Peyer's patch (tissue), 4 donors: ENCODE measurements at regions not wholly inside any gene's neighbourhood (a gene's known extent, or its start where the extent isn't known, plus 50 kb on each side); places are given as distances from the start of the nearest gene placed in this dataset.

Experiments used
- CTCF ChIP-seq, 6 experiments: fragments of 450-650 bp in 4 of 6; fragments of 200-600 bp in 2 of 6; sonication (generic) in 1 of 6; IDR thresholded peaks; one replicate each; pipeline ENCODE4 v1.5.1; 2017 to 2019; ENCODE audit warnings: antibody characterized with exemption in 6 of 6, mild to moderate bottlenecking in 3 of 6, moderate library complexity in 1 of 6
- POLR2A ChIP-seq, 2 donors: fragments of 450-650 bp; IDR thresholded peaks; one replicate each; pipeline ENCODE4 v1.5.1; 2017; ENCODE audit warnings: antibody characterized with exemption in 2 of 2, mild to moderate bottlenecking in 2 of 2, moderate library complexity in 2 of 2

GRCh38 chr9:117551171-117551570 is 136.3 kb upstream of the ASTN2 start:
- TF ChIP-seq CTCF (IDR thresholded peaks at IDR 0.05) (no peak), POLR2A (IDR thresholded peaks at IDR 0.05) (no peak)
